ENCODE measurements at regions not wholly inside any gene's neighbourhood (a gene's known extent, or its start where the extent isn't known, plus 50 kb on each side); places are given as distances from the start of the nearest gene placed in this dataset.

DNA sequence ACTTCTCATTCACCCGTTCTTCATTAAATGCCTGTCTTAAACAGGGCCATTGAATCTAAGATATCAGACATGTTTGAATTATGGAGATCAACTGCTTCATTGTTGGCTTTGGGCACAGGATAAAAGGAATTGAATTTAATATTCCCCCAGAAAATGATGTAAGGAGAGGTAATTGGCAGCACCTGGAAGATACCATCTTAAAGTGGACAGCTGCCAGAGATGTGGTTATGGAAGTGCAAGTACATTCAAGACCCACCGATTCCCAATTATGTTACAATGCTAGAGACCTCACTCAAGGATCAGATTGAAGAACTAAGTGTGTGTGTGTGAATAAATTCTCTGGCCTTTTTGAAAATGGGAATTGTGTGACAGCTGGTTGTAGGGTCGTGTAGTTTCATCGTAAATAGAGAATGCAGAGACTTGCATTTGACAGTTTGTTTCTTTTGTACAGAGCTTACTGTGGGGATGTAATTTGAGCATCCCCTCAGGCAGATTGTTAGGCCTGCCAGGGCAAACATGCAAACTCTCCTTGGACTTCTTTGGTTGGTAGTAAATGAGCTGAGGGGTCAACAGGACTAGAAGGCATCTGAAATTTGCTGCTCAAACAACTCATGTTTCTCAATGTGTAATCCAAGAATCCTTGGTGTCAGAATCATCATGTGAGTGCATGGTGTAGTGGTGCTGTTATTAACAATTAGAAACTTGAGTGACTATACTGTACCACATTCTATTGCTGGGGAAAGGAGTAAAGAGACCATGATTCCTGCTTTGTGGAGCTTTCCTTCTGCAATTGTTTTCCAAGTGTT lies 359.2 kb upstream of the THRB start (continued):
- TF ChIP-seq ZNF529 (tag by site-specific recombination; IDR thresholded peaks at IDR 0.05; ENCODE audit: insufficient replicate concordance) (no peak), PRDM1 (tag by site-specific recombination; IDR thresholded peaks at IDR 0.05) (no peak), ZIC2 (tag by site-specific recombination; IDR thresholded peaks at IDR 0.05) (no peak), PRDM10 (tag by site-specific recombination; IDR thresholded peaks at IDR 0.05) (peak; percentile 98), ZSCAN23 (tag by site-specific recombination; IDR thresholded peaks at IDR 0.05) (no peak), ZNF658 (tag by site-specific recombination; IDR thresholded peaks at IDR 0.05) (no peak), KLF16 (tag by site-specific recombination; IDR thresholded peaks at IDR 0.05) (no peak), ZNF626 (tag by site-specific recombination; IDR thresholded peaks at IDR 0.05) (no peak), ZNF133 (tag by site-specific recombination; IDR thresholded peaks at IDR 0.05) (no peak; the same call in 1 of the 2 replicates), ZNF692 (tag by site-specific recombination; IDR thresholded peaks at IDR 0.05) (no peak; the same call in 1 of the 2 replicates), SP2 (tag by site-specific recombination; IDR thresholded peaks at IDR 0.05) (no peak), ZNF561 (tag by site-specific recombination; IDR thresholded peaks at IDR 0.05; ENCODE audit: borderline replicate concordance) (no peak), ZNF621 (tag by site-specific recombination; IDR thresholded peaks at IDR 0.05) (no peak), ZNF654 (tag by site-specific recombination; IDR thresholded peaks at IDR 0.05; ENCODE audit: low read depth) (no peak), SP3 (tag by site-specific recombination; IDR thresholded peaks at IDR 0.05) (no peak), ZNF792 (tag by site-specific recombination; IDR thresholded peaks at IDR 0.05) (no peak), KLF9 (tag by site-specific recombination; IDR thresholded peaks at IDR 0.05; ENCODE audit: low read depth) (no peak), ZBTB8A (tag by site-specific recombination; IDR thresholded peaks at IDR 0.05) (no peak), ZNF280C (tag by site-specific recombination; IDR thresholded peaks at IDR 0.05) (no peak), ZBTB21 (tag by site-specific recombination; IDR thresholded peaks at IDR 0.05) (no peak), MEIS1 (CRISPR knock-in tag; IDR thresholded peaks at IDR 0.05; ENCODE audit: borderline replicate concordance) (no peak)
- TF ChIP-seq, protein P1, sequence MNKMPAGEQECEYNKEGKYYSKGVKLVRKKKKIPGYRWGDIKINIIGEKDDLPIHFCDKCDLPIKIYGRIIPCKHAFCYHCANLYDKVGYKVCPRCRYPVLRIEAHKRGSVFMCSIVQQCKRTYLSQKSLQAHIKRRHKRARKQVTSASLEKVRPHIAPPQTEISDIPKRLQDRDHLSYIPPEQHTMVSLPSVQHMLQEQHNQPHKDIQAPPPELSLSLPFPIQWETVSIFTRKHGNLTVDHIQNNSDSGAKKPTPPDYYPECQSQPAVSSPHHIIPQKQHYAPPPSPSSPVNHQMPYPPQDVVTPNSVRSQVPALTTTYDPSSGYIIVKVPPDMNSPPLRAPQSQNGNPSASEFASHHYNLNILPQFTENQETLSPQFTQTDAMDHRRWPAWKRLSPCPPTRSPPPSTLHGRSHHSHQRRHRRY (tag by site-specific recombination; IDR thresholded peaks at IDR 0.05) = no peak
- TF ChIP-seq, protein P2, sequence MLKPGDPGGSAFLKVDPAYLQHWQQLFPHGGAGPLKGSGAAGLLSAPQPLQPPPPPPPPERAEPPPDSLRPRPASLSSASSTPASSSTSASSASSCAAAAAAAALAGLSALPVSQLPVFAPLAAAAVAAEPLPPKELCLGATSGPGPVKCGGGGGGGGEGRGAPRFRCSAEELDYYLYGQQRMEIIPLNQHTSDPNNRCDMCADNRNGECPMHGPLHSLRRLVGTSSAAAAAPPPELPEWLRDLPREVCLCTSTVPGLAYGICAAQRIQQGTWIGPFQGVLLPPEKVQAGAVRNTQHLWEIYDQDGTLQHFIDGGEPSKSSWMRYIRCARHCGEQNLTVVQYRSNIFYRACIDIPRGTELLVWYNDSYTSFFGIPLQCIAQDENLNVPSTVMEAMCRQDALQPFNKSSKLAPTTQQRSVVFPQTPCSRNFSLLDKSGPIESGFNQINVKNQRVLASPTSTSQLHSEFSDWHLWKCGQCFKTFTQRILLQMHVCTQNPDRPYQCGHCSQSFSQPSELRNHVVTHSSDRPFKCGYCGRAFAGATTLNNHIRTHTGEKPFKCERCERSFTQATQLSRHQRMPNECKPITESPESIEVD (tag by site-specific recombination; IDR thresholded peaks at IDR 0.05) = peak; percentile 59
- TF ChIP-seq, protein P3, sequence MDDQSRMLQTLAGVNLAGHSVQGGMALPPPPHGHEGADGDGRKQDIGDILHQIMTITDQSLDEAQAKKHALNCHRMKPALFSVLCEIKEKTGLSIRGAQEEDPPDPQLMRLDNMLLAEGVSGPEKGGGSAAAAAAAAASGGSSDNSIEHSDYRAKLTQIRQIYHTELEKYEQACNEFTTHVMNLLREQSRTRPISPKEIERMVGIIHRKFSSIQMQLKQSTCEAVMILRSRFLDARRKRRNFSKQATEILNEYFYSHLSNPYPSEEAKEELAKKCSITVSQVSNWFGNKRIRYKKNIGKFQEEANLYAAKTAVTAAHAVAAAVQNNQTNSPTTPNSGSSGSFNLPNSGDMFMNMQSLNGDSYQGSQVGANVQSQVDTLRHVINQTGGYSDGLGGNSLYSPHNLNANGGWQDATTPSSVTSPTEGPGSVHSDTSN (CRISPR knock-in tag; IDR thresholded peaks at IDR 0.05) = no peak

All from HEK293 (cell line).